Upper lobe of left lung (tissue), 6 donors: ENCODE measurements at regions not wholly inside any gene's neighbourhood (a gene's known extent, or its start where the extent isn't known, plus 50 kb on each side); places are given as distances from the start of the nearest gene placed in this dataset.

Experiments
- ATAC-seq, 2 donors: fragments of 200-7000 bp; cut with Tn5 transposase; one replicate each; pipeline ENCODE4 v1.9.1; 2022; ENCODE audit warnings: mild to moderate bottlenecking in 2 of 2, moderate library complexity in 2 of 2; ENCODE audit not compliant: low FRiP score in 2 of 2
- DNase-seq, 2 donors: peaks; one replicate each; pipeline ENCODE4 v3.0.0-alpha.2; 2019 to 2020
- H3K27ac ChIP-seq, 4 donors: fragments of 200-600 bp; sonication (generic); one replicate each; pipeline ENCODE4 v1.5.1; 2016 to 2019
- H3K27me3 ChIP-seq, 4 donors: fragments of 200-600 bp; sonication (generic); one replicate each; pipeline ENCODE4 v1.5.1; 2017 to 2019
- H3K36me3 ChIP-seq, 4 donors: fragments of 200-600 bp; sonication (generic); one replicate each; pipeline ENCODE4 v1.5.1; 2016 to 2019
- H3K4me1 ChIP-seq, 4 donors: fragments of 200-600 bp; sonication (generic); one replicate each; pipeline ENCODE4 v1.5.1; 2018 to 2019
- H3K4me3 ChIP-seq, 4 donors: fragments of 200-600 bp; sonication (generic); one replicate each; pipeline ENCODE4 v1.5.1; 2017 to 2019; ENCODE audit warnings: mild to moderate bottlenecking in 2 of 4, moderate library complexity in 1 of 4
- H3K9me3 ChIP-seq, 4 donors: fragments of 200-600 bp; sonication (generic); one replicate each; pipeline ENCODE4 v1.5.1; 2018 to 2019
- EP300 ChIP-seq, 4 donors: sonication (generic); formaldehyde crosslinking; IDR thresholded peaks; one replicate each; pipeline ENCODE4 v1.5.1; 2017; ENCODE audit warnings: antibody characterized with exemption in 4 of 4, control low read depth in 2 of 4
- POLR2A ChIP-seq, 4 donors: fragments of 450-650 bp; IDR thresholded peaks; one replicate each; pipeline ENCODE4 v1.5.1; 2016 to 2017; ENCODE audit warnings: antibody characterized with exemption in 4 of 4, mild to moderate bottlenecking in 2 of 4
- POLR2AphosphoS5 ChIP-seq, 2 donors: sonication (generic); formaldehyde crosslinking; IDR thresholded peaks; one replicate each; pipeline ENCODE4 v1.5.1; 2017; ENCODE audit warnings: antibody characterized with exemption in 2 of 2
- WGBS, 2 donors: methylation state at CpG; one replicate each; pipeline ENCODE4 v1.1.5; 2017 to 2018; 5-methylcytosine and 5-hydroxymethylcytosine counted together
- TF ChIP-seq, protein P1 (sequence below), 6 experiments: fragments of 450-650 bp in 4 of 6; fragments of 200-600 bp in 2 of 6; sonication (generic) in 2 of 6; IDR thresholded peaks; one replicate each; pipeline ENCODE4 v1.5.1; 2016 to 2019; ENCODE audit warnings: antibody characterized with exemption in 6 of 6
- donor health status: DM: no; HTN: no; CAD: no; lungs with moderate emphysema.
- donor health status: DM: no; HTN: yes; CAD: no; lungs with severe emphysema.

DNA sequence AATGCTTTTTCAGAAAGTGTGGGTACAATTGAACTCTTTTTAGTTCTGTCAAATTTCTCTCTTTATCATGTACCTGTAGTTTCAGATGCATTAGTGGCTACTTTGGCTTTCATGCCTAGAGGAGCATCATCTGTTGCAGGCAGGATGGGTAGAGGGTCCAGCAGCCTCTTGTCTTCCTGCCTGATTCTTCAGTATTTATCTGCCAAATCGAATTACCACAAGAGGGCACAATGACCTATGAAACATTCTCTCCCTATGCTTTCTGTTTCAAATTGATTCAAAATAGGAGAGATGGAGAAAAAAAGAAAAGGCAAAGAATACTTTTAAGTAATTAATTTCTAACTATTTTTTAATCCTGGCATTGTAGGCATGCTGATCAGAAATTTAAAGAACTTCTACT is 477.2 kb downstream of the TRIB2 start:
- DNase-seq (no peak), ATAC-seq (no peak)
- TF ChIP-seq EP300 (IDR thresholded peaks at IDR 0.05) (no peak), POLR2AphosphoS5 (IDR thresholded peaks at IDR 0.05) (no peak), POLR2A (IDR thresholded peaks at IDR 0.05) (no peak)
- TF ChIP-seq, protein P1, sequence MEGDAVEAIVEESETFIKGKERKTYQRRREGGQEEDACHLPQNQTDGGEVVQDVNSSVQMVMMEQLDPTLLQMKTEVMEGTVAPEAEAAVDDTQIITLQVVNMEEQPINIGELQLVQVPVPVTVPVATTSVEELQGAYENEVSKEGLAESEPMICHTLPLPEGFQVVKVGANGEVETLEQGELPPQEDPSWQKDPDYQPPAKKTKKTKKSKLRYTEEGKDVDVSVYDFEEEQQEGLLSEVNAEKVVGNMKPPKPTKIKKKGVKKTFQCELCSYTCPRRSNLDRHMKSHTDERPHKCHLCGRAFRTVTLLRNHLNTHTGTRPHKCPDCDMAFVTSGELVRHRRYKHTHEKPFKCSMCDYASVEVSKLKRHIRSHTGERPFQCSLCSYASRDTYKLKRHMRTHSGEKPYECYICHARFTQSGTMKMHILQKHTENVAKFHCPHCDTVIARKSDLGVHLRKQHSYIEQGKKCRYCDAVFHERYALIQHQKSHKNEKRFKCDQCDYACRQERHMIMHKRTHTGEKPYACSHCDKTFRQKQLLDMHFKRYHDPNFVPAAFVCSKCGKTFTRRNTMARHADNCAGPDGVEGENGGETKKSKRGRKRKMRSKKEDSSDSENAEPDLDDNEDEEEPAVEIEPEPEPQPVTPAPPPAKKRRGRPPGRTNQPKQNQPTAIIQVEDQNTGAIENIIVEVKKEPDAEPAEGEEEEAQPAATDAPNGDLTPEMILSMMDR (IDR thresholded peaks at IDR 0.05), result no peak
- Histone ChIP-seq H3K9me3 (no peaks in the 10 kb centered on the region), H3K36me3 (no peaks in the 10 kb centered on the region), H3K4me1 (no peaks in the 10 kb centered on the region), H3K27me3 (no peaks in the 10 kb centered on the region), H3K27ac (no peak overlapping the region), H3K4me3 (no peak overlapping the region)
- WGBS, 2 donors, result 3 to 6% methylated on average over 1 of the region's 1 CpG

DNA sequence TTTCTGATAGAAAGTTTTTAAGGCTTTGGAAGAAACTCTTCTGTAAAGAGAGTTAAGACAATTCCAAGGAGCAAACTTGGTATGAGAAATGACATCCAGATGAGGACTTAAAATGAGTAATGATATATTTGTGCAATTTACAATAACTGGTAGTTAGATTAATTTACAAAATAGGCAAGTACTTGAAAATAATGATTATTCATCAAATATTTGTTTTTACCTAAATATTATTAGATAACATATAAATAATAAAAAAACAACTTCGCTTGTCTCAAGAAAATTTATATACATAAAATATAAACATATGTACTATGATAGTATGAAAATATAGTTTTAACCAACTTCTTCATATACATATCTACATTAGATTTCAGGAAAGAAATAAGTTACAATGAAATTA is 478.5 kb downstream of the TRIB2 start:
- no peaks in the 10 kb centered on the region for H3K9me3 ChIP-seq
- no peak overlapping the region for H3K27ac ChIP-seq
- ATAC-seq (no peak), DNase-seq (no peak)
- H3K4me1 ChIP-seq, result no peaks in the 10 kb centered on the region
- H3K27me3 ChIP-seq, result no peaks in the 10 kb centered on the region
- no peak for TF ChIP-seq EP300 (IDR thresholded peaks at IDR 0.05)
- TF ChIP-seq, protein P1 (IDR thresholded peaks at IDR 0.05), result no peak
- no peak for TF ChIP-seq POLR2AphosphoS5 (IDR thresholded peaks at IDR 0.05)
- TF ChIP-seq POLR2A (IDR thresholded peaks at IDR 0.05), result no peak
- 83 to 89% methylated on average over 1 of the region's 1 CpG for WGBS, 2 donors
- H3K36me3 ChIP-seq, result no peaks in the 10 kb centered on the region
- no peak overlapping the region for H3K4me3 ChIP-seq

DNA sequence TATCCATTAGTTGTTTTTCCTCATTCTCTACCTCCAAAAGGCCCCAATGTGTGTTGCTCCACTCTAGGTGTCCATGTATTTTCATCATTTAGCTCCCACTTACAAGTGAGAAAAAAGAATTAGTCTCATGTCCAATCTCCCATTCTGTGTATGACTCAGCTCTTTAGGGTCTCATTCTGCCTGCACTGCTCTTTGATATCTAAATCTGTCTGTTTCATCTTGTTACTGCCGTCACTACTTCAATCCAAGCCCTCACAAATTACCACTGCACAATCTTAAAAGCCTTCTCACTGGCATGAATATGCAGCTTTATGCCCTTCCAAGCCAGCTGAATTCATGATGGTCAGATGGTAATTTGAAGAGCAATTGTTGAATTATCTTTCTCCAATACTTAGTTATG is 480.5 kb downstream of the TRIB2 start:
- H3K4me1 ChIP-seq, result no peaks in the 10 kb centered on the region
- ATAC-seq (no peak), DNase-seq (no peak)
- H3K9me3 ChIP-seq, result no peaks in the 10 kb centered on the region
- H3K36me3 ChIP-seq, result no peaks in the 10 kb centered on the region
- H3K27ac ChIP-seq, result no peak overlapping the region
- no peaks in the 10 kb centered on the region for H3K27me3 ChIP-seq
- no peak overlapping the region for H3K4me3 ChIP-seq
- WGBS, 2 donors, result 62 to 73% methylated on average over 1 of the region's 1 CpG
- TF ChIP-seq POLR2A (IDR thresholded peaks at IDR 0.05), result no peak

DNA sequence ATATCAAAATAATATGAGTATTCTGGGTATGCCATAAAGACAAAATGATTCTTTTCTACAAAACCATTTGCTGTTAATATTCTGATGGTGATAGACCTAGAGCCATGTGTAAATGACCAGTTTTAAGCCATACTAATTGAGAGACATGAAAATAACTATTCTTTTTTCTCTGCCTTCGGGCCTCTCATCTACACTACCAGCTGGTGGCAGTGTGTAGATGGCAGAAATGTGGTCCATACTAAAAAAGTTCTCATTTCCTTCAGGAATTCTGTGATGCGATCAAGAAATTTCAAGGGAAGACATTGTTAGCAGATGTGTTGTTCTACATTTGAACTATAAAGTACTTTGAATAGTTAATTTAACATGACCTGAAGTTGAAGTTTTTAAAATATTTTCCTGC is 485.2 kb downstream of the TRIB2 start:
- H3K27me3 ChIP-seq, result no peaks in the 10 kb centered on the region
- WGBS, 2 donors, result 62 to 82% methylated on average over 2 of the region's 2 CpGs
- H3K9me3 ChIP-seq, result peaks cover 0 to 3% (median 0%) of the 10 kb centered on the region in 4 donors
- no peak overlapping the region for H3K27ac ChIP-seq
- TF ChIP-seq, protein P1 (IDR thresholded peaks at IDR 0.05), result no peak
- TF ChIP-seq POLR2AphosphoS5 (IDR thresholded peaks at IDR 0.05) (no peak), EP300 (IDR thresholded peaks at IDR 0.05) (no peak), POLR2A (IDR thresholded peaks at IDR 0.05) (no peak)
- no peak overlapping the region for H3K4me3 ChIP-seq
- ATAC-seq, result no peak
- H3K36me3 ChIP-seq, result no peaks in the 10 kb centered on the region
- no peaks in the 10 kb centered on the region for H3K4me1 ChIP-seq
- DNase-seq, result no peak

DNA sequence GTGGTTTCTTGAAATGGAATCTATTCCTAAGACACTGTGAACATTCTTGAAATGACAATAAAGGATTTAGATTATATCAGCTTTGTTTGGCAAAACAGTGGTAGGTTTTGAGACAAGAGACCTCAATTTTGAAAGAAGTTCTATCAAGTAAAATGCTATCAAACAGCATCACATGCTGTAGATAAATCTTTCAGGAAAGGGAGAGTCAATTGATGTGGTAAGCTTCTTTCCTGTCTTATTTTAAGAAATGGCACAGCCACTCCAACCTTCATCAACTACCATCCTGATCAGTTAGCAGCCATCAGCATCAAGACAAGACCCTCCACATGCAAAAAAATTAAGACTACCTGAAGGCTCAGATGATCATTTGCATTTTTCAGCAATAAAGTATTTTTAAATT is 495.4 kb downstream of the TRIB2 start:
- no peaks in the 10 kb centered on the region for H3K36me3 ChIP-seq
- ATAC-seq, result no peak
- H3K27ac ChIP-seq, result no peak overlapping the region
- peaks cover 0 to 5% (median 3%) of the 10 kb centered on the region in 4 donors for H3K9me3 ChIP-seq
- no peak for DNase-seq
- H3K27me3 ChIP-seq, result no peaks in the 10 kb centered on the region
- TF ChIP-seq, protein P1 (IDR thresholded peaks at IDR 0.05), result no peak
- no peak for TF ChIP-seq POLR2AphosphoS5 (IDR thresholded peaks at IDR 0.05)
- no peak for TF ChIP-seq EP300 (IDR thresholded peaks at IDR 0.05)
- TF ChIP-seq POLR2A (IDR thresholded peaks at IDR 0.05), result no peak
- no peak overlapping the region for H3K4me3 ChIP-seq
- no peaks in the 10 kb centered on the region for H3K4me1 ChIP-seq
